ENCODE measurements at regions not wholly inside any gene's neighbourhood (a gene's known extent, or its start where the extent isn't known, plus 50 kb on each side); places are given as distances from the start of the nearest gene placed in this dataset.

DNA sequence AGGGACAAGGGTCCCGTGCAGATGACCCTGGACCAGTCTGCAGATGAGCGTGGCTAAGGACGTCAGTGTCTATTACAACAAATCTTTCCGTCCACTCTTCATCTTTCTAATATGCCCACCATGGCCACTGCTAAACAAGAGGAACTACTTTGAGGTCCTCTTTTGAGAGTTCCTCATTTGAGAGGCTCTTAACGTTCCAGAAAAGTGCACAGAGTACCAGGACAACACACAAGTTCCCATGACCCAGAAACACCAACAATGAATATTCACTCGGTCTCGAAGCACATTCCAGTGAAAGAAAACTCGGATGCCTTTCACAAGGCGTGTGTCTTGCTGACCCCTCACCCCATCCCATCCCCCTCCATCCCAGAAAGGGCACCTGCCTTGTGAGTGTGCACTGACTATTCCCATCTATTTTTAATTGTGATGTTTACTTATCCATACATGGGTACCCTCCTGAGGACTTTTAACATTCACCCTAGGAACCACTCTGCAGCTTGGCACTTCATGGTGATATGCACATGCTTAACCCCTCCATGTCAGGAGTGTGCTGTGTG lies 157.0 kb downstream of the SHANK2 start:
- TF ChIP-seq, protein P1, sequence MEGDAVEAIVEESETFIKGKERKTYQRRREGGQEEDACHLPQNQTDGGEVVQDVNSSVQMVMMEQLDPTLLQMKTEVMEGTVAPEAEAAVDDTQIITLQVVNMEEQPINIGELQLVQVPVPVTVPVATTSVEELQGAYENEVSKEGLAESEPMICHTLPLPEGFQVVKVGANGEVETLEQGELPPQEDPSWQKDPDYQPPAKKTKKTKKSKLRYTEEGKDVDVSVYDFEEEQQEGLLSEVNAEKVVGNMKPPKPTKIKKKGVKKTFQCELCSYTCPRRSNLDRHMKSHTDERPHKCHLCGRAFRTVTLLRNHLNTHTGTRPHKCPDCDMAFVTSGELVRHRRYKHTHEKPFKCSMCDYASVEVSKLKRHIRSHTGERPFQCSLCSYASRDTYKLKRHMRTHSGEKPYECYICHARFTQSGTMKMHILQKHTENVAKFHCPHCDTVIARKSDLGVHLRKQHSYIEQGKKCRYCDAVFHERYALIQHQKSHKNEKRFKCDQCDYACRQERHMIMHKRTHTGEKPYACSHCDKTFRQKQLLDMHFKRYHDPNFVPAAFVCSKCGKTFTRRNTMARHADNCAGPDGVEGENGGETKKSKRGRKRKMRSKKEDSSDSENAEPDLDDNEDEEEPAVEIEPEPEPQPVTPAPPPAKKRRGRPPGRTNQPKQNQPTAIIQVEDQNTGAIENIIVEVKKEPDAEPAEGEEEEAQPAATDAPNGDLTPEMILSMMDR (conservative IDR thresholded peaks at IDR 0.05): no peak
- Histone ChIP-seq H3K27me3 (ENCODE audit: control insufficient read depth, insufficient read depth, low read length, poor library complexity, severe bottlenecking) (no peaks in the 10 kb centered on the region), H3K9me3 (ENCODE audit: control insufficient read depth, low read length) (no peaks in the 10 kb centered on the region), H3K4me3 (ENCODE audit: low read length) (no peak overlapping the region), H3K9ac (ENCODE audit: extremely low read depth, low read length, poor library complexity, severe bottlenecking) (no peak overlapping the region), H3K27ac (ENCODE audit: low read depth, low read length) (no peak overlapping the region), H3K4me1 (ENCODE audit: control insufficient read depth, insufficient read depth, low read length) (no peaks in the 10 kb centered on the region), H3K36me3 (ENCODE audit: control insufficient read depth, insufficient read depth, low read length) (no peaks in the 10 kb centered on the region)
- Mint-ChIP-seq H3K36me3 (ENCODE audit: low read depth) (peaks cover 36% of the 10 kb centered on the region), H3K9me3 (no peaks in the 10 kb centered on the region), H3K4me3 (no peak overlapping the region), H3K27ac (no peak overlapping the region), H3K27me3 (ENCODE audit: insufficient read depth) (no peaks in the 10 kb centered on the region), H3K4me1 (no peaks in the 10 kb centered on the region)
- DNase-seq: no peak
- 87 to 97% methylated on average over 6 to 9 of the region's 9 CpGs for WGBS, 2 experiments (ENCODE audit: insufficient coverage in 1 of 2, insufficient read length in 1 of 2)

DNA sequence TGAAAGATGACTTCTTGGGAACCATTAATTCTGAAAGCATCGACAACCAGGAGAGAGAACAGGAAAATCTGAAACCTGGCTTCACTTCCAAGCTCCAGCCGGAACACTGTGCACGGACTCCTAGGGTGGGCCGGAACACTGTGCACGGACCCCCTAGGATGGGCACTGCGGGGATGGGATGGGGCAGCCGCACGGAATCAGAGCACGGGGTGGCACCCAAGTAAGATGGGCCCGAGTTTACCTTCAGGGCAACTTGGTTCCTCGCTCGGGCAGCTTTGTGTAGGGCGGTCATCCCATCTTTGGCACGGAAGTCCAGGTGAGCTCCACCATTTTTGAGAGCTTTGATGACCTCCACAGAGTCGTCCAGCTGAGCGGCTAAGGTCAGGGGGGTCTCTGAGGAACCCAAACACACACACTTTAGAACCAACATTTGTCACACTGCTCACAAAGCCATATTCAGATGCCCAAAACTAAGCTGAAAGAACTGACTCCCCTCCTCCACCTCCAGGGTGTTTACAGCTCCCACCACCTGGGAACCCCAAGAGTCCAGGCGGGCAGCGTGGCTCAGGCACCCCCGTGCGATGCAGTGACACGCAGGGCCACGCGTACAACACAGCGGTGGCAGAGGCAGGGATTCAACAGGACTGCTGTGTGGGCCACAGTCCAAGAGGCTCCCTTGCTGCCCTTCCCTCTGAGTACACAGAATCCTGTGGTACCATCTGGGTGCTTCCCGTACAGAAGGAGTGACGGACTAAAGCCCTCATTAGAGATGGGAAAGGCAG lies 157.9 kb downstream of the SHANK2 start:
- Histone ChIP-seq H3K4me1 (ENCODE audit: control insufficient read depth, insufficient read depth, low read length) (no peaks in the 10 kb centered on the region), H3K9me3 (ENCODE audit: control insufficient read depth, low read length) (no peaks in the 10 kb centered on the region), H3K9ac (ENCODE audit: extremely low read depth, low read length, poor library complexity, severe bottlenecking) (no peak overlapping the region), H3K27me3 (ENCODE audit: control insufficient read depth, insufficient read depth, low read length, poor library complexity, severe bottlenecking) (no peaks in the 10 kb centered on the region), H3K4me3 (ENCODE audit: low read length) (no peak overlapping the region), H3K36me3 (ENCODE audit: control insufficient read depth, insufficient read depth, low read length) (no peaks in the 10 kb centered on the region), H3K27ac (ENCODE audit: low read depth, low read length) (no peak overlapping the region)
- no peaks in the 10 kb centered on the region for H3K27me3 Mint-ChIP-seq (ENCODE audit: insufficient read depth)
- TF ChIP-seq, protein P1 (conservative IDR thresholded peaks at IDR 0.05): no peak
- H3K36me3 Mint-ChIP-seq (ENCODE audit: low read depth): peaks cover 38% of the 10 kb centered on the region
- no peaks in the 10 kb centered on the region for H3K9me3 Mint-ChIP-seq
- WGBS, 2 experiments (ENCODE audit: insufficient coverage in 1 of 2, insufficient read length in 1 of 2): 95 to 96% methylated on average over 18 to 26 of the region's 26 CpGs
- H3K27ac Mint-ChIP-seq: no peak overlapping the region
- no peak for DNase-seq
- H3K4me1 Mint-ChIP-seq: no peaks in the 10 kb centered on the region
- no peak overlapping the region for H3K4me3 Mint-ChIP-seq

DNA sequence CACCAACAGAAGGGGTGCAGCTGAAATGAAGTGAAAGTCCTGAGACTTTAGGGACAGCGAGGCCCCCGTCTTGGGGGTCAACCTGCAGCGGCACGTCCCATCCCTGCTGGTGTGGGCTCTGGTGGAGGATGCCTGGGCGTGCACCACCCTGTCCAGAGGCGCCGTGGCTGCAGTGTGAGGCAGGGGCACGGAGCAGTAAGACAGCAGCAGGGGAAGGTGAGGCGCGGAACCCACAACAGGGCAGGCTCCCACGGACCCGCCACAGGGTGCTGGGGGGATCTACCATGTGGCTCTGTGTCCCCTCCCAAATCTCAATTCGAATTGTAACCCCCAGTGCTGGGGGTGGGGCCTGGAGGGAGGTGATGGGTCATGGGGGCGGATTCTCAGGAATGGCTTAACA lies 158.6 kb downstream of the SHANK2 start:
- H3K4me1 ChIP-seq (ENCODE audit: control insufficient read depth, insufficient read depth, low read length): no peaks in the 10 kb centered on the region
- Mint-ChIP-seq H3K27ac (no peak overlapping the region), H3K4me3 (no peak overlapping the region), H3K36me3 (ENCODE audit: low read depth) (peaks cover 44% of the 10 kb centered on the region), H3K4me1 (no peaks in the 10 kb centered on the region), H3K9me3 (no peaks in the 10 kb centered on the region), H3K27me3 (ENCODE audit: insufficient read depth) (no peaks in the 10 kb centered on the region)
- no peaks in the 10 kb centered on the region for H3K36me3 ChIP-seq (ENCODE audit: control insufficient read depth, insufficient read depth, low read length)
- no peak overlapping the region for H3K4me3 ChIP-seq (ENCODE audit: low read length)
- TF ChIP-seq, protein P1 (conservative IDR thresholded peaks at IDR 0.05): no peak
- no peaks in the 10 kb centered on the region for H3K9me3 ChIP-seq (ENCODE audit: control insufficient read depth, low read length)
- H3K27me3 ChIP-seq (ENCODE audit: control insufficient read depth, insufficient read depth, low read length, poor library complexity, severe bottlenecking): no peaks in the 10 kb centered on the region
- 96 to 98% methylated on average over 5 to 14 of the region's 14 CpGs for WGBS, 2 experiments (ENCODE audit: insufficient coverage in 1 of 2, insufficient read length in 1 of 2)
- no peak overlapping the region for H3K27ac ChIP-seq (ENCODE audit: low read depth, low read length)
- no peak for DNase-seq
- H3K9ac ChIP-seq (ENCODE audit: extremely low read depth, low read length, poor library complexity, severe bottlenecking): no peak overlapping the region
